GM10248 (cell line): ENCODE measurements at regions not wholly inside any gene's neighbourhood (a gene's known extent, or its start where the extent isn't known, plus 50 kb on each side); places are given as distances from the start of the nearest gene placed in this dataset.

Experiments
- CTCF ChIA-PET: fragments of 300-600 bp; sonication (Branson Sonifier 250); formaldehyde crosslinking; extraction: SDS; loops from one replicate; lab custom pipeline; 2021; ENCODE audit warnings: antibody characterized with exemption; lab: Yijun Ruan, JAX
- POLR2A ChIA-PET: fragments of 350-650 bp; sonication (Branson Sonifier 250); formaldehyde crosslinking; extraction: SDS; loops from one replicate; lab custom pipeline; 2020; ENCODE audit warnings: antibody characterized with exemption; lab: Yijun Ruan, JAX
- DNase-seq: peaks from one replicate; pipeline ENCODE4 v3.0.0; 2012; ENCODE audit errors: extremely low spot score
- CTCF ChIP-seq: IDR thresholded peaks from 2 replicates; pipeline ENCODE4 v1.5.1; 2012; ENCODE audit warnings: mild to moderate bottlenecking, low read depth; ENCODE audit errors: extremely low read depth, missing control alignments, control extremely low read depth

- DNase-seq: no peak
- ChIA-PET CTCF (no interaction called here), POLR2A (no interaction called here)
- TF ChIP-seq CTCF: no peak
Measured at GRCh38 chr7:26612742-26613141, 251.6 kb downstream of the SKAP2 start.

GRCh38 chr7:26614503-26614902, 249.9 kb downstream of the SKAP2 start:
- POLR2A ChIA-PET: no interaction called here

GRCh38 chr7:26616235-26616634, 248.2 kb downstream of the SKAP2 start:
- ChIA-PET POLR2A (no interaction called here), CTCF (interaction anchor here (1.1 kb wide), 1 partner anchor 9 kb away, joined by 3 read pairs; no protein-coding TSS in a partner anchor)
- TF ChIP-seq CTCF: no peak
- DNase-seq: no peak

More at GRCh38 chr7:26614503-26614902, 249.9 kb downstream of the SKAP2 start:
- TF ChIP-seq CTCF: no peak
- CTCF ChIA-PET: no interaction called here
- DNase-seq: no peak

GRCh38 chr7:26617066-26617465, 247.3 kb downstream of the SKAP2 start:
- DNase-seq: no peak
- no peak for TF ChIP-seq CTCF
- ChIA-PET POLR2A (no interaction called here), CTCF (interaction anchor here (1.0 kb wide), 1 partner anchor 19 kb away, joined by 3 read pairs; no protein-coding TSS in a partner anchor)
